RWPE2 (cell line): ENCODE measurements at regions not wholly inside any gene's neighbourhood (a gene's known extent, or its start where the extent isn't known, plus 50 kb on each side); places are given as distances from the start of the nearest gene placed in this dataset.

ENCODE experiments used
- ATAC-seq: fragments of 200-7000 bp; cut with Tn5 transposase; 3 replicates; pipeline ENCODE4 v1.9.1; 2021; ENCODE audit warnings: low read depth
- DNase-seq: peaks from one replicate; pipeline ENCODE4 v3.0.0-alpha.2; 2020; ENCODE audit warnings: low spot score
- H3K27ac ChIP-seq: fragments of 450-650 bp; 2 replicates; pipeline ENCODE4 v1.5.1; 2017; ENCODE audit warnings: mild to moderate bottlenecking; ENCODE audit not compliant: poor library complexity, severe bottlenecking
- H3K27me3 ChIP-seq: fragments of 250-450 bp; sonication (Bioruptor Pico); 2 replicates; pipeline ENCODE4 v1.5.1; 2021; ENCODE audit warnings: mild to moderate bottlenecking, moderate library complexity; ENCODE audit not compliant: insufficient read depth, poor library complexity, severe bottlenecking
- H3K36me3 ChIP-seq: fragments of 250-450 bp; sonication (Bioruptor Pico); 2 replicates; pipeline ENCODE4 v1.5.1; 2020; ENCODE audit warnings: low read depth, mild to moderate bottlenecking, moderate library complexity
- H3K4me1 ChIP-seq: fragments of 250-450 bp; sonication (Bioruptor Pico); 2 replicates; pipeline ENCODE4 v1.5.1; 2021; ENCODE audit warnings: mild to moderate bottlenecking, moderate library complexity; ENCODE audit not compliant: insufficient read depth, poor library complexity, severe bottlenecking
- H3K4me3 ChIP-seq: fragments of 250-450 bp; sonication (Bioruptor Pico); 2 replicates; pipeline ENCODE4 v1.5.1; 2021; ENCODE audit warnings: mild to moderate bottlenecking, moderate library complexity; ENCODE audit not compliant: severe bottlenecking
- H3K9me3 ChIP-seq: fragments of 250-450 bp; sonication (Bioruptor Pico); 2 replicates; pipeline ENCODE4 v1.5.1; 2021; ENCODE audit warnings: mild to moderate bottlenecking, moderate library complexity; ENCODE audit not compliant: severe bottlenecking
- TF ChIP-seq, protein P1 (sequence below): fragments of 450-650 bp; IDR thresholded peaks from one replicate; pipeline ENCODE4 v1.5.1; 2017; ENCODE audit warnings: mild to moderate bottlenecking, moderate library complexity; ENCODE audit not compliant: poor library complexity, severe bottlenecking

DNA sequence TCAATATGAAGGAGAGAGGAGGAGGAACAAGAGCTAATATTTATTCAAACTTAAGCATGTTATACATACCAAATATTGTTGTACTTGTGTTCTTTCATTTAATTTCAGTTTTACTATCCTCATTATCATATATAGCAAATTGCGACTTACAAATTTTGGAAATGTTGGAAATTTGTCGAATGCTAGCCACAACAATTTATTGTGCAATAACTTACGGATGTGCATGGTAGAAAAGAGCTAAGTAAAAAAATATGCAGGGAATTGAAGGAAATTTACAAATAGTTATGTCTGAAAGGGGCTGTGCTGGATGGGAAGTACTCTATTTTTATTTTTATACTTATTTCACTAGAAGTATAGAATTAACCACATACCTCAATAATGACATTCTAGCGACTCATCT, 376.3 kb downstream of the PCDH20 start:
- ATAC-seq (no peak), DNase-seq (no peak)
- no peaks in the 10 kb centered on the region for H3K27me3 ChIP-seq
- H3K4me1 ChIP-seq = peaks cover 4% of the 10 kb centered on the region
- H3K4me3 ChIP-seq = no peak overlapping the region
- H3K36me3 ChIP-seq = no peaks in the 10 kb centered on the region
- TF ChIP-seq, protein P1, sequence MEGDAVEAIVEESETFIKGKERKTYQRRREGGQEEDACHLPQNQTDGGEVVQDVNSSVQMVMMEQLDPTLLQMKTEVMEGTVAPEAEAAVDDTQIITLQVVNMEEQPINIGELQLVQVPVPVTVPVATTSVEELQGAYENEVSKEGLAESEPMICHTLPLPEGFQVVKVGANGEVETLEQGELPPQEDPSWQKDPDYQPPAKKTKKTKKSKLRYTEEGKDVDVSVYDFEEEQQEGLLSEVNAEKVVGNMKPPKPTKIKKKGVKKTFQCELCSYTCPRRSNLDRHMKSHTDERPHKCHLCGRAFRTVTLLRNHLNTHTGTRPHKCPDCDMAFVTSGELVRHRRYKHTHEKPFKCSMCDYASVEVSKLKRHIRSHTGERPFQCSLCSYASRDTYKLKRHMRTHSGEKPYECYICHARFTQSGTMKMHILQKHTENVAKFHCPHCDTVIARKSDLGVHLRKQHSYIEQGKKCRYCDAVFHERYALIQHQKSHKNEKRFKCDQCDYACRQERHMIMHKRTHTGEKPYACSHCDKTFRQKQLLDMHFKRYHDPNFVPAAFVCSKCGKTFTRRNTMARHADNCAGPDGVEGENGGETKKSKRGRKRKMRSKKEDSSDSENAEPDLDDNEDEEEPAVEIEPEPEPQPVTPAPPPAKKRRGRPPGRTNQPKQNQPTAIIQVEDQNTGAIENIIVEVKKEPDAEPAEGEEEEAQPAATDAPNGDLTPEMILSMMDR = no peak
- H3K27ac ChIP-seq = no peak overlapping the region
- no peaks in the 10 kb centered on the region for H3K9me3 ChIP-seq

DNA sequence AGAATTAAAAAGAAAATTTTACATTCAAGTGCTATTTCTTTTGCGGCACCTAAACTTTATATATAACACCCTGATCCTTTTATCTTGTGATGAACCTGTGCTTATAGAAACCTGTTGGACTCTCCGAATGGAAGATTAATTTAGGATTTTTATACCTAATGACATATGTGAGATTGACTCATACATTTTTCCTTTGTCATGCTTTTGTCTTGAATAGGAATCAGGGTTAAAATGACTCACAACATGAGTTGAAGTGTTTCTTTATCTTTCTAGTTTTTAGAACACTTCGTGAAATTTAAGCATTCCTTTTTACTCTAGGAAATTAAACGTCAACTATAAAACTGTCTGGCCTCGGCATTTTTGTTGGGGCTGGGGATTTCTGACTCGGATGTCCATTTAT, 378.9 kb downstream of the PCDH20 start:
- Histone ChIP-seq H3K4me1 (peaks cover 4% of the 10 kb centered on the region), H3K4me3 (no peak overlapping the region), H3K36me3 (no peaks in the 10 kb centered on the region), H3K27me3 (no peaks in the 10 kb centered on the region), H3K9me3 (no peaks in the 10 kb centered on the region), H3K27ac (no peak overlapping the region)
- no peak for DNase-seq
- TF ChIP-seq, protein P1 = no peak
- ATAC-seq = peak; percentile 53; the same call in 1 of the 3 replicates

DNA sequence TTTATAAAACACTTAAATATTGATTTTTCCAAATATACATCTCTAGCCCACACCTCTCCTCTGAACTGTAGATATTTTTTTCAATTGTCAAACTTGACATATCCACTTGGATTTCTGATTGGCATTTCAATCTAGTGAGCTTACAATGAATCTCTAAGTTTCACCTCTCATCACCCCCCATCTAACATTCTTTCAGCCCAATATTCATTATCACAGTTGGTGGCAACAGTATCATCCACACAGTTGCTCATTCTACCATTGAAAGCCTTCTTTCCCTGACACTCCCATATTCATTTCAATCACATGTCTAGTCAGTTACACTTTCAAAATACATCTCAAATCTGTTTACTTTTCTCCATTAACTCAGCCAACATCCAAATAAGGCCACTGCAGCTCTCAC, 385.2 kb downstream of the PCDH20 start:
- H3K9me3 ChIP-seq = no peaks in the 10 kb centered on the region
- H3K4me3 ChIP-seq = no peak overlapping the region
- no peak overlapping the region for H3K27ac ChIP-seq
- ATAC-seq = no peak
- TF ChIP-seq, protein P1 = no peak
- H3K36me3 ChIP-seq = no peaks in the 10 kb centered on the region
- H3K4me1 ChIP-seq = no peaks in the 10 kb centered on the region
- no peak for DNase-seq
- H3K27me3 ChIP-seq = no peaks in the 10 kb centered on the region

DNA sequence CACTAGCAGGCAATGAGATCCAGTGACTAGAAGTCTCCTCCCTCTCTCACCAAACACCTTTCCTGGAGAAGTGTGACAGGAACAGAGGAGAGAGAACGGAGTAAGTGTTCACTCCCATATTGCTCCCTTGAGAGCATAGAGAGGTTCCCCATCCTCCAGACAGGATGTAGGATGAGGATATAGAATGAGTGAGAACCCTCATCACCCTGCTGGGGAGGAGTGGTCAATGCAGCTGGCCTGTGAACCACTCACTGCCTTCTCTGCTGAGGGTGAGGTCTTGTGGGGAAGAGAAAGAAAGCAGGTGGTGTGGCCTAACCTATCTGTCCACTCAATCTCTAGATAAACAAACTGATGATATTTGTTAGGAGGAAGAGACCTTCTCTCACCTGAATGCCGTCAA, 386.6 kb downstream of the PCDH20 start:
- H3K27me3 ChIP-seq = no peaks in the 10 kb centered on the region
- ATAC-seq (0 out of 3 replicates have a peak, but pooled peaks have one; percentile 38), DNase-seq (no peak)
- H3K27ac ChIP-seq = no peak overlapping the region
- H3K4me1 ChIP-seq = no peaks in the 10 kb centered on the region
- H3K4me3 ChIP-seq = no peak overlapping the region
- no peaks in the 10 kb centered on the region for H3K9me3 ChIP-seq
- no peaks in the 10 kb centered on the region for H3K36me3 ChIP-seq
- TF ChIP-seq, protein P1 = no peak

DNA sequence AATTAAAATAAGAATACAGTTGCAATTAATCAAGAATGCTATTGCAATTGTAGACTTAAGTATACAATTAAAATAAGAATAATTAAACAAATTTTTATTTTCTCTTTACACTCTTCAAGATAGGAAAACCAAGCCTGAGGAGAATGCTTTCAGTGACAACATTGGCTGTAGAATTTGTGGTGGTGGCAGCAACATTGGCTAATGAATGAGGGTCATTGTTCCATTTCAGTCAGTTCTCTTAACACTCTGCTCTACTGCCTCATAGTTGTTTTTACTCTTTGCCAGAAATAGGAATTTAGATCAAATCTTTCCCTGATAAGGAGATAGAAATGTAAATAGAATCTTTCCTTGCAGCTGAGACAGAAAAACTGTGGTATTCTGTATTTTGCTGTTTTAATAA, 391.6 kb downstream of the PCDH20 start:
- Histone ChIP-seq H3K9me3 (no peaks in the 10 kb centered on the region), H3K27ac (no peak overlapping the region), H3K27me3 (no peaks in the 10 kb centered on the region), H3K36me3 (no peaks in the 10 kb centered on the region), H3K4me1 (no peaks in the 10 kb centered on the region), H3K4me3 (no peak overlapping the region)
- TF ChIP-seq, protein P1 = no peak
- DNase-seq = no peak
- ATAC-seq = no peak
